M059J (cell line): ENCODE measurements at regions not wholly inside any gene's neighbourhood (a gene's known extent, or its start where the extent isn't known, plus 50 kb on each side); places are given as distances from the start of the nearest gene placed in this dataset.
"Not testable (repeated sequence)": the region's sequence is repeated elsewhere in the genome, so short reads cannot be mapped to it uniquely, and the experiment has no call there.

ENCODE experiments used
- DNase-seq: peaks from one replicate; pipeline ENCODE4 v3.0.0-alpha.2; 2012; ENCODE audit warnings: low read depth

DNA sequence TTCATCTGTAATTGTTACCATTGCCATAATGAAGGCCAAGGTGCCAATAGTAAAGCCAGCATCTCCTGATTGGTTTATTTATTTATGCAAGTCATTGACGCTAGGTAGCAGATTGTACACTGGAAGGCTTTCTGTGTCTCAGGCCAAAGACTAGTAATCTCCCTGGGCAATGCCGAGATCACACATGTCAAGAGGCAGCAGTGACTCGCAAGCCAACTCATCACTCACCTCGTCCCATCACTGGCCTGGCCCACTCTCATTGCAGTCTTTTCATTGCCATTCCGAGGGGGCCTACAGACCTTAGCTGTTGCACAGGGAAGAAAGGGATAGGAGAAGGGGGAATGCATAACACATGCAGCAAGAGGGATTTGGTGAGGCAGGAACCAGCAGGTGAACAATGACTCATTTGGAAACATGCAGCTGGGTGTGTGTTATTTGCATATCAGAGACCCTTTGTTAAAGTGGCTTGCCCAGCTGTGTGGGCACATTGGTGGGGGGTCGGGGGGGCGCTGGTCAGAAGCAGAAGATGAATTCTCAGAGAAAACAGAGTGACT is 448.7 kb upstream of the HNRNPA3 start:
- DNase-seq = no peak

DNA sequence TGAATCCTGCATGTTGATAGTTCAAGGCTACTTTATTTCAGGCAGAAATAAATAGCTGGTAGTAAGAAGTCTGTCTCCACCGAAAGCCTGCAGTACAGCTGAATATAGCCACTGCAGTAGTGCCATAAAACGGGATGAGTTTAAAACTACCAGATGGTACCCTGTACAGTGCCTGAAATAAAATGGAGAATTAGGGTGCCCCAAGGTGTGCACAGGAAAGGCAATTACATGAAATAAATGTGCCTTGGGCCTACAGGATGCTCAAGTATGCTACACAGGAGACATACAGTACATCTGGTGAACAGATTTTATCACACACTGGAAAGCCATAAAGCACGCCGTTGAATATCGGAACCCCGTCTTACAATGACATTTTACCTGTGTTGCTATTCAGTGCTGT is 447.7 kb upstream of the HNRNPA3 start:
- no peak for DNase-seq

DNA sequence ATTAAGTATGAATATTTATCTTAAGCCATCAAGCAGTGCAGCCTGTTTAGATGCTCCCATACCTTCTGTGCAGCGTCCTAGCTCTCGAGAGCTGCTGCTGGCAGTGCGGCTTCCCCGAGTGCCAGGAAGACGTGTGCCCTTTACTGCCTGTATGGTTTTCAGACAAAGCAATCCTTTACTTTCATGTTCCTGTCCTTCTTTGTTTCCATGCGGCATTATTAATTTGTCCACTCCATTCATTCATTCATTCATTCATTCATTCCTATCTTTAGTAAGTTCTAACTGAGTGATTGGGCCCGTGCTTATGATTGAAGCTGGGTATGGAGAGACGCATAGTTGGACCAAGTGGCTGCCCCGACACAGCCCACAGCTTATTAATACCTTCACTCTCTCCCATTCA is 446.6 kb upstream of the HNRNPA3 start:
- DNase-seq = no peak

DNA sequence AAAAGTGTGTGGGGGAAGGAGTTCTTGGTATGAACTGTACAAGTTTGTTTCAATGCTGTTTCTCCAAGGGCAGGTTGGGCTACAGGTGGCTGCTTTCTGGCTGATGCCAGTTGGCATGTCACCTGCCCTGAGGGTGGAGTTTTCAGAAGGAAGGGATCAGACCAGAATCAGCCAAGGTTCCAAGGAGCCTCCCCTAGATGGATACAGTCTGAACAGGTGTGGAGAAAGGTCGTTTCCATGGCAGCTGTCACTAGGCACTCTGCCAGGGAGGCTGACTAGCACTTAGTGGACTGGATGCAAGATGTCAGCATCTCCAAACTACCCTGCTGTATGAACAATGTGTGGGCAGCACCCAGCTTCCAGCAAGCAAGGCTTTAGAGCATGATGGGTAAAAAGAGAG is 444.4 kb upstream of the HNRNPA3 start:
- no peak for DNase-seq

DNA sequence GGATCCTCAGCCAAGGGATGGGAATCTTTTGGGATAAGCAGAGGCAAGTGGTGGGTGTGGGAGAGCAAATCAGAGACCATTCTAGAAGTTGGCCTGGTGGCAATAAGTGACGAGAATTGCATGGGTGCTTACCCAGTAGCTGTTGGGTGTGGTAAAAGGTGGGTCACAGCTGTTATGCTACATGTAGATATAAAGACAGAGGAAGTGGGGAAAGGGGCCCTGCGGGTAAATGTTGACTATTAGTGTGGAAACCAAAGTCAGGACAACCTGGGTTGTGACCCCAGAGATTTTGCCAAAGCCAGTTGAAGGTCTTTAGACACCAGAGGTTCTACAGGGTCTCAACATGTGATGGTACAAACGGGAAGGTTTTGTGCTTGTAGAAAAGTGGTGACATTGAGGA is 443.6 kb upstream of the HNRNPA3 start:
- no peak for DNase-seq

DNA sequence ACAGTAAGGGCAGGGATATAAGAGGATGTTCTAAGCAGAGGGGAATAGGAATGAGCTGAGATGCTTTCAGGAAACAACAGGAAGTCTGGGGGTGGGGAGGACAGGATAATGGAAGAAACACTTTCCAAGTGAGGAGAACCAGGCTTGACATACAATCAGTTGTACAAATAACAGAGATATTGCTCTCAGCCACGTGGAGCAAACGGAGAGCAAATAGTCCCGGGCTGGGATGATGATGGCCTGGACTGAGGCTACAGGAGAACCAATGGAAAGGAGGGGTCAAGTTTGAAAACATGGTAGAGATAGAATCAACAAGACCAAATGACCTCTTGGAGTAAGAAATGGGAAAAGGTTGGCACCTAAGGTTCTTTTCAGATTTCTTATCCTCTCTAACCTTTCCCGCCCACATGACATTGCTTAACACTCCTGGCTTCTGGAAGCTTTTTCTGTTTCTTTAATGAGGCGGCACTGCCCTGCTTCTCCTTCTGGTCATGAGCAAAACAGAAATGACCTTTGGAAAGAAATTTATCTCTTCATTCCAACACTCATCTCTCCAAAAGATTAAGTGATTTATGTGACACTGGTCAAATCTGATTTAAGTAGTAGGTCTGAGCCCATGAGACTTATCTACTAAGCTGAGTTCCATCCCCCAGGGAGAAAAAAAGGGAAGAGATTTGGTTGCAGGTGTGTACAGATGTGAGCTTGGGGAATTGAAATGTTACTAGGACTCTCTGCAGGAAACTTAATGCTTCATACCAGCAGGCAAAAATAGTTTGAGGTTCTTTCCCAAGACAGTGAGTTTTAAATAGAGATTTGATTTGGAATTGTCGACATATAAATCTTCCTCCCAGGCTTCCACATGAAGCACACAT is 442.9 kb upstream of the HNRNPA3 start:
- no peak for DNase-seq

DNA sequence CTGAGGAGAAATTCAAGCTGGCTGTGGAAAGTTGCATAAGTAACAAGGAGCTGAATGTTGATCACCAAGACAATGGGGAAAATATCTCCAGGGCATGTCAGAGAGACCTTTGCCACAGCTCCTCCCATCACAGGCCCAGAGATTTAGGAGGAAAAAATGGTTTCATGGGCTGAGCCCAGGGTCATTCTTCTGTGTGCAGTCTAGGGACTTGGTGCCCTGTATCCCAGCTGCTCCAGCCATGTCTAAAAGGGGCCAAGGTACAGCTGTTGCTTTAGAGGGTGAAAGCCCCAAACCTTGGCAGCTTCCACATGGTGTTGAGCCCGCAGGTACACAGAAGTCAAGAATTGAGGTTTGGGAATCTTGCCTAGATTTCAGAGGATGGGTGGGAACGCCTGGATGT is 439.8 kb upstream of the HNRNPA3 start:
- DNase-seq = no peak

DNA sequence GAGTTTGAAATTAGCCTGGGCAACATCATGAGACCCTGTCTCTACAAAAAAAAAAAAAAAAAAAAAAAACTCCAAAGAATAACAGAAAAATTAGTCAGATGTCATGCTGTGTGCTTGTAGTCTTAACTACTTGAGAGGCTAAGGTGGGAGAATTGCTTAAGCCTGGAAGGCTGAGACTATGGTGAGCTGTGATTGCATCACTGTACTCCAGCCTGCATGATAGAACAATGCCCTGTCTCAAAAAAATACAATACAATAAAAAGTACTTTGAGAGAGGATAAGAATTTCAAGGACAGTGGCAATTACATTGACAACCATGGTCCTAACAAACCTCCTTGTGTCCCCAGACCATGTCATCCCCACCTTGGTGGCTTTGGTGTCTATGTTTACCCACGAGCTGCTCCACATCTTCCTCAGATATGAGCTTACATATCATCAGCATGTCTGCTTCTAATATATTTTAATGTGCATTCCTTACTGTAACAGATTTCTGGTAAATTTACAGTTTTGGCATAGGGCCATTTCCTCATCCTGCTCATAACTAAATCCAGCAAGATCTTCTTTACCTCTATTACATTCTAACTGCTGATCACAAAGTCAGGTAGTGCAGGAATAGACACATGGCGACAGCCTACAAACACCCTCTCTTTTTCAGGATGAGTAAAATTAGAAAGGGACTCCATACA is 437.7 kb upstream of the HNRNPA3 start:
- DNase-seq = no peak

DNA sequence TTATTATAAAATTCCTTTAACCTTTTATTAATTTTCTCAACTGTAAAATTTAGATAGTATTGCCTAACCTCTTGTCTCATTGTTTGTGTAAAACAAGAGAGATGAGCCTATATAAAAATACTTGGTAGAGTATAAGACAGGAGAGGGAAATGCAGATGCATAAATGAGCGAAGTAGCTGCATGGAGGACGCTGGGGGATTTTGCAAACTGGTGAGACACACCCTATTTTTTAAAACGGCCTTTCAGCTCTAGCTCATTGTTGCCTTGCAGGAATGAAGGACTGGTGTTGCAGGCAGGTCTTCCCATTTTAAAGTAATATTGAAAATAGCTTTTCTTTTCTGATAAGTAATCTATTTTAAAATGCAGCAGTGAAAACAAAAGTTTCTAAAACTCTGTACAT is 435.3 kb upstream of the HNRNPA3 start:
- no peak for DNase-seq

DNA sequence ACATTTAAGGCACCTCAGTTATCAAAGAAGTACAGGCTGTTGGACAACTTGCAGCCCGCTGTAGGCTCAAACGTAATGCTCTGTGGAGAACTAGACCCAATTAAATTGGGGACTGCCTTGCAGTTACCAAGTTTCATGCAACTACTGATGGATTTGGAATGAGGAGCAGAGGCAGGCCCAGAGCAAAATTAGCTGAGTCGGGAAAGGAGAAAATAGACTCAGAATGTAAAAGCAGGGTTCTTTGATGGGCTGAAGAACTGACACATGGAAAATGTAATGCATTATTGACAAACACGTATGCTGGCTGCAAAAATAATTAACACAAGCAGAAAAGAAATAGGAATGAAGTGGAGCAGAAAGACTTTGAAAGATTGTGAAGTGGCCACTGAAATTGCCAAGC is 432.7 kb upstream of the HNRNPA3 start:
- DNase-seq = no peak

DNA sequence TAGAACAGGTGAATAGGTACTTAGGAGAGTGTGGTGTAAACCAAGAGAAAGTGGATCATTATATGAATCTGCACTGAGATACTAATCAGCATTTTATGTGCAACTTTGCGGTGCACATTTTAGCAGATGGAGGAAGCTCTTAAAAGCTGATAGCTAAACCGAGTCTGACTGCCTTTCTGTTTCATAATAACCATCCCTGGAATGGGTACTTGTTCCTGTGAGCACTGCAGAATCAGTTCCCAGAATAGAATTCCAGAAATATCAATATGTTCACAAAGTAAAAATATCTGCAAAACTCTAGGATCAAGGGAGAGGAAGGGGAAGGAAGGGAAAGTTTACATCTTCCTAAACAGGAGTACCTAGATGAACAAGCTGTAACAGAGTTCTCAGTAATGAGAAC is 432.2 kb upstream of the HNRNPA3 start:
- DNase-seq = no peak

DNA sequence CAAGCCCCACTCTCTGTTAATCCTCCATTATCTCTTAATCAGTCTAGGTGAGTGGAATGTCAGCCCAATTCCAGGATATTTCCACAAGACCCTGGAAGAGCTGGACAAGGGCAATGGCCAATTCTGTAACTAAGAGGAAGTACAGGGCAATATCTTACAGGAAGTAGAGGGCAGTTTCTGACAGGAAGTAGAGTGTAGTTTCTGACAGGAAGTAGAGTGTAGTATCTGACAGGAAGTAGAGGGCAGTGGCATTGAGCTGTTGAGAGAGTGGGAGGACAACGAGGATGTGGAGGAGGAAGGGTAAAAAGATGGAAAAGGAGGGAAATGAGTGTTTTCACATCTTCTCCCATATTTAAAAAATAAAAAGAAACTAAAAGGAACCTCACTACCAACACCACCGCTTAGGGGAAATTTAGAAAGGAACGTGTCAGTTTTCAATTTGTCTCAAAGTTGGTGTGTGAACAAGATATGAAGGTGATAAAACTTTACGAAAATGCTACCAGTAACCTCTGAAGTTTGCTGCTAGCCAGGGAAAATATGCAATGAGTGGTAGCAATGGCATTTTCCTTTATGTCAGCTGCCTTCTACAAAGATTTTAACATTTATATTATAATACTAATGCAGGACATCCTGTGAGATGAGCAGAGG is 430.9 kb upstream of the HNRNPA3 start:
- no peak for DNase-seq

DNA sequence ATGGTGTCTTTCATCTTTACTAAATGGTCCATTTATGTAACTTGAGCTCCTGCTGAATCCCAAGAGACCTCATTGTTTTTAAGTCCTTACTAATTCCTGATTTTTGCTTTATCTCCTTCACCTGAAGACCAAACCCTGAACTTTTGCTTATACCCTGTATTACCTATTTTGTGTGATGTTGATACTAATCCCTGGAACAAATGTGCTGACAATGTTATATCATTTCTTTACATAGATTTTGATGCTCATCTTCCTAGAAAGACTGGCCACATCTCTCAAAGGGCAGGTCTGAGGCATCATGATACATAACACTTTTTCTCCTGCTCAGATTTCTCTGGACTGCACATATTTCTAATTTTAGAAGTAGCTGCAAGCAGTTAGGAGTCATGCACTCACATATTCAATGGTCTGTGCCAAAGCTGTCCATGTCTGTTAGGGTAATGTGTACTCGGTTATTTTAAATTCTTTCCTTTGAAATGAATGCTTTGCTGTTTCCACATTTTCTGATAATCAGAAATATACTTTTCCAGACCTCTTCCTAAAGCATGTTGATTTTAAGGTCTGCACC is 427.9 kb upstream of the HNRNPA3 start:
- no peak for DNase-seq

DNA sequence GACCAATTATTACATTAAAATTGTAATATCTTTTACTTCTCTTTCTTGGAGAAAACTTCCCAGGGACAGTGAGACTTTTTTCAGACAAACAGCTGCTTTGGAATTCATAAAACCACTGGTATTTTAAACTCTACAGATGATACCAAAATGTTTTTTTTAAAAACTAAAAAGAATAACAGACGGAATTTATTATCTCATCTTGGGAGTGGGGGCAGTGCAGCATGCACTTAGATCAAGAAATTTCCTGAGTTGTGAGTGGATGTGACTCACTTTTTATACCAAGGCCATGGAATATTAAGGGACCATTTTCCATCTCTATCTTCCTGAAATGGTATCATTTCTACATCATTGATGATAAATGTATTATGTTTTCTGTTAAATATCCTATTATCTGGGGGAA is 422.8 kb upstream of the HNRNPA3 start:
- DNase-seq = no peak

DNA sequence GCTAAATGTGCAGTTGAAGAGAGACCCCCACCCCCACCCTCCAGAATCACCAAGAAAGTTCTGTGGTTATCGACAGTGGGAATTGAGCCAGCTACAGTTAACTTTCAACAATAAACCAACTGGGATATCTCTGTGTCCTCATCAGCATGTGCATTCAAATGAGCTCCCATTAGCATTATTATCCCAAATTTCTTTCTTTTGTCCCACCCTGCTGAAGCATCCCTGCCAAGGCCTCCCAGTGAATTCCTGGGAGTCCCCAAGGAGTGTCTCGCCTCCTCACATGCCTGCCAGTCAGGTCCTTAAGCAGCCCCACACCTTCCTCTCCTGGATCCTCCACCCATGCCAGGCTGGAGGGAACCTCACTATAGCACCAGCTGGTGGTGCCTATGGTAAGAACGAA is 422.1 kb upstream of the HNRNPA3 start:
- no peak for DNase-seq

DNA sequence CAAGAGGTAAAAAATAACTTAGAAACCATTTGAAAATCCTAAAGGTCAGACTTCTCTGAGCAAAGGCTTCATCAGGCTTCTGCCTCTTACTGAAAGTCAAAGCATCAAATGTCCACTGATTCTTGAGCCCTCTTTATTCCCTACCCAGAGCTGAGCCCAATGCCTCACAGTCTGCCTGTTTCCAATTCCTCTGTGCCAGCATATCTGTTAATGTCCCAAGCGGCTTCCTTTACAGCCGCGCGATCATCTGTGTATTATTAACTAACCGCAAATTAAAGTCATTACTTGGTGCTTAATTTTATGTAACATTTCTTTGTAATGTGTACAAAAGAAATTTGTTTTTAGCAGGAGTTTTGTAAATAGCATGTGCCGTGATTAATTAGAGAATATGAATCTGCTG is 418.8 kb upstream of the HNRNPA3 start:
- no peak for DNase-seq

DNA sequence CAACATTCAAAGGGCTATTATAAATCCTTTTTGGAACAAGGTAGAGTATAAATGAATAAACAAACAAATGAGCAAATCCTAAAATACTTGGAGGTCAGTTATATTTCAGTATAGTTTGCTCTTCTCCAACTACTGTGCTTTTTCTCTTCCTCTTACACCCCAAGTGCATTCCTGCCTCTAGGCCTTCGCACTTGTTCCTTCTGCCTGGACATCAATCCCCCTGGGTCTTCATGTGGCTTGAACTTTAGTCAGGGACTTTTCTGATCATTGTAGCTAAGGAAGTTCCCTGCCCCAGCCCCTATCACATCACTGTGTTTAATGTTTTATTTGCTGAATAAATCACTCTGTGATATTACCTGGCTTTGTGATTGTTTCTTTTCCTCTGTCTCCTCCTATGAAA is 418.2 kb upstream of the HNRNPA3 start:
- DNase-seq = no peak

DNA sequence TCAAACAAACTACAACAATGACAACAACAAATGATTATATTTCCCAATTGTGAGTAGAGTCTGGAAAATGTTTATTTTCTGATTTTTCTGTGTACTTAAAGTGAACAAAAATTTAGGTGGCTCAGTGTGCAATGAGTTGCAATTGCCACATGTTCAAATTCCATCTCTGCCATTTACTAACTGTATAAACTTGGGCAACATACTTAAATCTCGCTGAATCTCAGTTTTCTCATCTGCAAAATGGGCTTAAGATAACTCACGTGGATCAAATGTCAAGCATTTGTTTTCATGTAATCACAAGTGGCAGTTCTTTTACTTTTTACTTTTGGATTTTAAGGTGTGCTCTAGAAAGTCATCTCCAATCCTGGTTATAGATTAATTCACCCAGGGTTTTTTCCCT is 416.8 kb upstream of the HNRNPA3 start:
- no peak for DNase-seq

DNA sequence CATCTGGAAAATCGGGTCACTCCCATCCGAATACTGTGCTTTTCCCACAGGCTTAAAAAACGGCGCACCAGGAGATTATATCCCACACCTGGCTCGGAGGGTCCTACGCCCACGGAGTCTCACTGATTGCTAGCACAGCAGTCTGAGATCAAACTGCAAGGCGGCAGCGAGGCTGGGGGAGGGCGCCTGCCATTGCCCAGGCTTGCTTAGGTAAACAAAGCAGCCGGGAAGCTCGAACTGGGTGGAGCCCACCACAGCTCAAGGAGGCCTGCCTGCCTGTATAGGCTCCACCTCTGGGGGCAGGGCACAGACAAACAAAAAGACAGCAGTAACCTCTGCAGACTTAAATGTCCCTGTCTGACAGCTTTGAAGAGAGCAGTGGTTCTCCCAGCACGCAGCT is 415.9 kb upstream of the HNRNPA3 start:
- not testable (repeated sequence) for DNase-seq

DNA sequence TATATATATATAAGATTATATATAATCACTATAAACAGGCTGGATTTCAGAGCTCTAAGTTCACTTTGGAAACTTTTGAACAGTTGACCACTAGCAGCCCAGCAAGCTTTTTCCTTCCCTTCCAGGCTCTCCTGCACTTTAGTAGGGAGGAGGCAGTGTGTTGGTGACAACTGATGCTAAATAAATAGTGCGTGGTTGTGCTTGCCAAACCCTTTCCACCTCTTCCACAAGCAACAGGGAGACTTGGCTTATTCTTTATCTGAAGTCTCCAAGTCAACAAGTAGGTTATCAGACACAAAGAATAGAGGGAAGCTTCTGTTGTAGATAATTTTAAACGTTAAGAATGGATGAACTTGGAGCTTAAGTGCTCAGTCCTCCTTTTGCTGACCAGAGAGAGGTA is 408.2 kb upstream of the HNRNPA3 start:
- no peak for DNase-seq

DNA sequence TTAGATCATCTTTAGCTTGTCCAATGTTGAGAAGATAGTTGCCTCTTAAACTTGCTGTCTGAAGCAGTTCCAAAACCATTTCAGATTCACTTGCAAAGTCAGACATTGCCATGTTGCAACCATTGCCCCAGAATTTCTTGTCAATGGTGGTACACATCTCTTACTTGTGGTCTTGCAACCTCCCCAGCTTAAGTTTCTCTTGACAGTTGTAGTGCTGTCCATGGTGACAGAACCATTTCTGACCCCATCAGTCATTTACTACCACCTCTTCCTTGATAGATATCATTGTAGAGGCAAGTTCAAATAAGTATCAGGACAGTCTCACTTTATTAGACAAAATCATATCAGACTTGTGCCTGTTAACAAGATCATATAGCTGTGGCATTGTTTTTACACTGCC is 407.2 kb upstream of the HNRNPA3 start:
- DNase-seq = no peak

DNA sequence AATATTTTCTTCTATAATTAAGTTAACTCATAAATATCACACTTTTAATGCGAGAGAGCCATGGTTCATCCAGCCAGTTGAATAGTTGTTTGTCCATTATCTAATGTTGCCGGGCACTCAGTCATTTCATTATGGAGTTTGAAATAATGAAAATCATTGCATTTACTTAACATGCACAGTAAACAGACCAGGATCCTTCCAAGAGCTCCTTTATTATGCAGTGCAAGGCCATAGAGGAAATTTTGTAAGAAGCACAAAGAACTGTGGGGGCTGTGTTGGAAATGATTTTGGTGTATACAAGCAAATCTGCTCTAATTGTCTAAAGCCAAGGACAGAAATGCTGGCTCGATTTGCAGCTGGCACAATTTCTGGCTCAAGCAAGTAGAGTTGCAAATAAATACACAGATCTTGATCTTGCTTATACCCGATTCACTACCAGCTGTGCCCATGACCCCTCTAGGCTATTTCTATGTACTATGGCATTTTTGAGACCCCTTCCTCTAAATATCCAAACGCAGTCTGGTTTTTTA is 400.3 kb upstream of the HNRNPA3 start:
- DNase-seq = no peak
